Natural killer cell treated with Interleukin-12 subunit alpha and Interleukin-12 subunit beta and Interleukin-15 and Interleukin-18, amount 100 ng/mL, for 72 hours (primary cell): ENCODE measurements at regions not wholly inside any gene's neighbourhood (a gene's known extent, or its start where the extent isn't known, plus 50 kb on each side); places are given as distances from the start of the nearest gene placed in this dataset.

Experiments
- ATAC-seq, 2 donors: fragments of 150-1000 bp; cut with Tn5 transposase in 1 of 2; sonication (Bioruptor Pico), chemical (Tn5 transposase) in 1 of 2; 2 replicates each; pipeline ENCODE4 v1.10.0; 2021
- DNase-seq: peaks from one replicate; pipeline ENCODE4 v3.0.0; 2022; ENCODE audit warnings: low spot score
- H3K27ac Mint-ChIP-seq, 2 donors: 1 replicate in 1 of 2; 2 replicates in 1 of 2; pipeline ENCODE4 v1.8.0; 2022; ENCODE audit warnings: mixed read lengths in 2 of 2, mild to moderate bottlenecking in 1 of 2, moderate library complexity in 1 of 2
- H3K27me3 Mint-ChIP-seq, 2 donors: 1 replicate in 1 of 2; 2 replicates in 1 of 2; pipeline ENCODE4 v1.8.0; 2022; ENCODE audit warnings: mixed read lengths in 2 of 2
- H3K36me3 Mint-ChIP-seq: one replicate; pipeline ENCODE4 v1.8.0; 2022; ENCODE audit warnings: mixed read lengths
- H3K4me1 Mint-ChIP-seq, 2 donors: 1 replicate in 1 of 2; 2 replicates in 1 of 2; pipeline ENCODE4 v1.8.0; 2022; ENCODE audit warnings: low read depth in 2 of 2, mixed read lengths in 2 of 2, mild to moderate bottlenecking in 1 of 2
- H3K4me3 Mint-ChIP-seq: one replicate; pipeline ENCODE4 v1.8.0; 2022; ENCODE audit warnings: mixed read lengths
- H3K9me3 Mint-ChIP-seq: 2 replicates; pipeline ENCODE4 v1.8.0; 2022; ENCODE audit warnings: mixed read lengths

DNA sequence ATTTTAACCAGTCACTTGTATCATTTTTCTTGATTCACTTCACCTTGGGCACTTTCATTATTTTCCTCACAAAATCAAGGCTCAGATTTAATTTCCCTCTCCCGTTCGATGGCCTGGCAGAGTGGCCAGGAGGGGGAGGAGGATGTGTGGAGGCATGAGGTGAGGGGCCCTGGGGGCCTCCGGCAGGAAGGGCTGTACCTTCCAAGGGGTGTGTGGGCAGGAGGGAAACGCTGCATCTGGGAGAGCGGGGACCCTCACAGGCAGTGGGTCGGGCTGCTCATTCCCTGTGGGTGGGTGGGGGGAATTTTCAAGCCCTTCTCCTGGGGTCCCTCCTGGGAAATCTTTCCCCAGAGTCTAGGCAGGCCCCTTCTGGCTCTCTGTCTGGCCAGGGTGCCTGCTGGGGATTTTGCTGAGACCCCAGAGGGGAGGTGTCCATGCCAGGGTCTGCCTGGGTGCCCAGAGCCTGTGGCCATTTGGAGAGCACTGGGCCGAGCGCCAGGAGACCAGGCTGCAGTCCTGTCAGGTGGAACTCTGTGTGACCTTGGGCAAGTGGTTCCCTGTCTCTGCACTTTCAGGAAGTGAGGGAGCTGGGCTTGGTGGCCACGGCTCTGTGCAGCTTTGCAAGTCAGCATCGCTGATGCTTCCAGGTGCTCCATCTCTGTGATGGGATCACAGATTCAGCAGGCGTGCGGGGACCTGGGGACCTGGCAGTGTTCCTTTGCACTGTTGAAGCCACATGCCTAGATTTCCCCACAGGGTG lies 81.9 kb upstream of the C1orf174 start:
- DNase-seq (no peak), ATAC-seq (no peak)
- H3K36me3 Mint-ChIP-seq, result no peaks in the 10 kb centered on the region
- no peak overlapping the region for H3K27ac Mint-ChIP-seq
- H3K27me3 Mint-ChIP-seq, result peaks cover 7 to 13% of the 10 kb centered on the region in 2 donors
- H3K4me1 Mint-ChIP-seq, result no peaks in the 10 kb centered on the region
- H3K9me3 Mint-ChIP-seq, result no peaks in the 10 kb centered on the region
- no peak overlapping the region for H3K4me3 Mint-ChIP-seq

DNA sequence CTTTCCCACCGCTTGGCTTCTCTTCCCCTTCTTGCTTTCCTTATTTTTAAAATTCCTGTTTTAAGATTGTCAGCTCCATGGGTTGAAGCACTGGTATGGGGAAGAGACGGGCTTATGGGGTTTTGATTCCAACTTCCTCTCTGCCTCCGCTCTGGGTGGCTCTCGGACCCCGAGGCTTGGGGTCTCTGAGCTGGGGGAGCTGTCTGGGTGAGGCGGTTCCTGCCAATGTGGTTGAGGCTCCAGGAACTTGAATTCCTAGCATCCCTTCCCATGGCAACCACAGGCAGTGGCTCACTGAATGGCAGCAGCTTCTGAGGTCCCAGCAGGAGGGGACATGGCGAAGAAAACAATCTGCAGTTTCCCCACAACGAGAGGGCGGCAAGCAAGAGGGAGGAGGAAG lies 83.1 kb upstream of the C1orf174 start:
- Mint-ChIP-seq H3K9me3 (no peaks in the 10 kb centered on the region), H3K36me3 (no peaks in the 10 kb centered on the region), H3K4me3 (no peak overlapping the region), H3K4me1 (no peaks in the 10 kb centered on the region), H3K27me3 (peaks cover 7 to 13% of the 10 kb centered on the region in 2 donors), H3K27ac (no peak overlapping the region)
- ATAC-seq (no peak), DNase-seq (no peak)

DNA sequence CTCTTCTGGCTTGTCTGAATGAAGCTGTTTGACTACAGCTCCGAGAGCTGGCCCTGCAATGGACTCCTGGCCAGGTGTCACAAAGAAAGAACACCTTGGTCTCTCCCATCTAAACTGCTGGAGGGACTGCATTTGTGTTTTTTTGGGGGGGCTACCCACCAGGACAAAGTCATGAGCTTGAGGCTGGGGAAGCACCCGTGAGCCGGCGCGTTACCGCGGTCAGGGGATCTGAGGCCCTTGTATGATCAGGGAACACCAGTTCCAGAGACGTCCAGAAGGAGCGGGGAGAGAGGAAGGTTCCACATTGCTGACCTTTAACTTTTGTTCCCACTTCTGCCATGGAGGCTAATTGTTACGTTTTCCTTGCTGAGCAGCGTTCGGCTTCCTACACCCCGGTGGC lies 84.5 kb upstream of the C1orf174 start:
- no peak overlapping the region for H3K4me3 Mint-ChIP-seq

DNA sequence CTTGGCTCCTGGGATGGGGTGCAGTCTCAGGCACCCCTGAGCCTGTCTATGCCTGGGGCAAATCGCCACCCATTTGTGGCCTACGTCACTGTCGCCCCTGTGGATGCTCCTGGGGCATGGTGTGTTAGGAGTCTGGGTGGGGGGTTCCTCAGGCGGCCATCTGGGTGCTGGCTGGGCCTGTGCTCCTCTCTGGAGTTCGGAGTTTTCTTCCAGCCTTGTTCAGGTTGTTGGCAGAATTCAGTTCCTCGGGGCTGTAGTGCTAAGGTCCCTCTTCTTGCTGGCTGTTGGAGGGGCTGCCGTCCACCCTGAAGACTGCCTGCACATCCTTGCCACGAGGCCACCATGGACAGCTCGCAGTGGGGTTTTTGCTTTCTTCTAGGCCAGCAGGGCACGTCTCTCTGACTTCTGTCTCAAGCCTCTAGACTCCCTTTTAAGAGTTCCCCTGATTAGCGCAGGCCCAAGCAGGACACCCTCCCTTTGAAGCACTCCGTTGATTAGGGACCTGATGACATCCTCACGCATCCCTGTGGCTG lies 86.7 kb upstream of the C1orf174 start:
- Mint-ChIP-seq H3K9me3 (no peaks in the 10 kb centered on the region), H3K36me3 (no peaks in the 10 kb centered on the region), H3K27ac (no peak overlapping the region), H3K4me1 (no peaks in the 10 kb centered on the region), H3K27me3 (peaks cover 12 to 21% of the 10 kb centered on the region in 2 donors), H3K4me3 (no peak overlapping the region)
- ATAC-seq (peak; percentile 21 to 28), DNase-seq (no peak)

More for the DNA sequence above, 84.5 kb upstream of the C1orf174 start:
- ATAC-seq (no peak), DNase-seq (no peak)
- Mint-ChIP-seq H3K27ac (no peak overlapping the region), H3K4me1 (no peaks in the 10 kb centered on the region), H3K36me3 (no peaks in the 10 kb centered on the region), H3K9me3 (no peaks in the 10 kb centered on the region), H3K27me3 (peaks cover 11 to 18% of the 10 kb centered on the region in 2 donors)

DNA sequence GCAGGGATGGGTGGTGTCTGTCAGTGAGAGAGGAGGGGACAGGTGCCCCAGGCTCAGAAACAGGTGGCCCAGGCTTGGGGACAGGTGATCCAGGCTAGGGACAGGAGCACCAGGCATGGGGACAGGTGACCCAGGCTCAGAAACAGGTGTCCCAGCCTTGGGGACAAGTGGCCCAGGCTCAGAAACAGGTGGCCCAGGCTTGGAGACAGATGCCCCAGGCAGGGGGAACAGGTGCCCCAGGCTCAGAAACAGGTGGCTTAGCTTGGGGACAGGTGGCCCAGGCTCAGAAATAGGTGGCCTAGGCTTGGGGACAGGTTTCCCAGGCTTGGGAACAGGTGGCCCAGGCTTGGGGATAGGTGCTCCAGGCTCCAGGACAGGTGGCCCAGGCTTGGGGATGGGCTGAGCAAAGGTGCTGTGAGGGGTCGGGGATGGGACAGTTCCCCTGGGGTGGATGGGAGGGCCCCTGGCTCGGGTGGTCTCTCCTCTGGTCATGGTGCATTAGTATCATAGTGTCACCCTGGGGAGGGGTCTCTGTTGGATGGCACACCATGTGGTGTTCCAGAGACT lies 87.7 kb upstream of the C1orf174 start:
- DNase-seq, result no peak
- ATAC-seq, result peak; percentile 36 to 50
- peaks cover 13 to 24% of the 10 kb centered on the region in 2 donors for H3K27me3 Mint-ChIP-seq
- H3K36me3 Mint-ChIP-seq, result no peaks in the 10 kb centered on the region
- H3K4me3 Mint-ChIP-seq, result no peak overlapping the region
- no peak overlapping the region for H3K27ac Mint-ChIP-seq
- peaks cover 0 to 5% of the 10 kb centered on the region in 2 donors for H3K4me1 Mint-ChIP-seq
- peaks cover 4% of the 10 kb centered on the region for H3K9me3 Mint-ChIP-seq

DNA sequence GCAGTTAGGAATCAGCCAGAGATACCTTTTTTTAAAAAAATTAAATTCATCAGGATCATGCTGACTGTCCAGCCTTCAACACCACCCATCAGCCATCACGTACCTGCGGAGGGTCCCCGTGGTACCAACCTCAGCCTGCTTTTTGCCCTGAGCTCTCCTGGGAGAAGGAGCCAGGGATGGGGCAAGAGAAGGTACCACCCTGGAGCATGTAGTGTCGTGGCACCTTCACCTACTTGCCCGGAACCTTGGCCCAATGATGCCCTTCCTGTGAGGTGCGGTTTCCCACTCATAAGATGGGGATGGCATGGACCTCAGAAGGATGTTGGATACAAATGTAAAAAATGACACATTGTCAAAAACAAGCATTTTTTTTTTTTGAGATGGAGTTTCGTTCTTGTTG lies 88.4 kb upstream of the C1orf174 start:
- no peaks in the 10 kb centered on the region for H3K36me3 Mint-ChIP-seq
- peaks cover 4% of the 10 kb centered on the region for H3K9me3 Mint-ChIP-seq
- H3K4me1 Mint-ChIP-seq, result peaks cover 0 to 5% of the 10 kb centered on the region in 2 donors
- no peak overlapping the region for H3K4me3 Mint-ChIP-seq
- no peak for DNase-seq
- no peak for ATAC-seq
- peaks cover 9 to 17% of the 10 kb centered on the region in 2 donors for H3K27me3 Mint-ChIP-seq
- no peak overlapping the region for H3K27ac Mint-ChIP-seq

DNA sequence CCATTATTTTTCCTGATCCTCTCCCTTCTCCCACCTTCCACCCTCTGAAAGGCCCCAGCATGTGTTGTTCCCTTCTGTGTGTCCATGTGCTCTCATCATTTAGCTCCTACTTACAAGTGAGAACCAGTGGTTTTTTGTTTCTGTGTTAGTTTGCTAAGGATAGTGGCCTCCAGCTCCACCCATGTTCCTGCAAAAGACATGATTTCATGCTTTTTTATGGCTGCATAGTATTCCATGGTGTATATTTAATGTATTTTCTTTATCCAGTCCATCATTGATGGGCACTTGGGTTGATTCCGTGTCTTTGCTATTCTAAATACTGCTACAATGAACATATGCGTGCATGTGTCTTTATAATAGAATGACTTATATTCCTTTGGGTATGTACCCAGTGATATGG lies 89.4 kb upstream of the C1orf174 start:
- DNase-seq, result no peak
- H3K9me3 Mint-ChIP-seq, result peaks cover 4% of the 10 kb centered on the region
- no peak overlapping the region for H3K4me3 Mint-ChIP-seq
- H3K27me3 Mint-ChIP-seq, result peaks cover 9 to 15% of the 10 kb centered on the region in 2 donors
- peaks cover 0 to 5% of the 10 kb centered on the region in 2 donors for H3K4me1 Mint-ChIP-seq
- no peak for ATAC-seq
- H3K27ac Mint-ChIP-seq, result no peak overlapping the region
- H3K36me3 Mint-ChIP-seq, result no peaks in the 10 kb centered on the region

DNA sequence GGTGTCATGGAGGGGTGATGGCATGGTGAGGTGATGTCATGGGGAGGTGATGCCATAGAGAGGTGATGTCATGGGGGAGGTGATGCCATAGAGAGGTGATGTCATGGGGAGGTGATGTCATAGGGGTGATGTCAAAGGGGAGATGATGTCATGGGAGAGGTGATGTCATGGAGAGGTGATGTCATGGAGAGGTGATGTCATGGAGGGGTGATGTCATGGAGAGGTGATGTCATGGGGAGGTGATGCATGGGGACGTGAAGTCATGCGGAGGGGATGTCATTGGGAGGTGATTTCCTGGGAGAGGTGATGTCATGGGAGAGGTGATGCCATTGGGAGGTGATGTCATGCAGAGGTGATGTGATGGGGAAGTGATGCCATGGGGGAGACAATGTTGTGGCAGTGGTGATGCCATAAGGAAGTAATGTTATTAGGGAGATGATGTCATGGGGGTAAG lies 92.1 kb upstream of the C1orf174 start:
- H3K4me3 Mint-ChIP-seq, result no peak overlapping the region
- no peaks in the 10 kb centered on the region for H3K36me3 Mint-ChIP-seq

DNA sequence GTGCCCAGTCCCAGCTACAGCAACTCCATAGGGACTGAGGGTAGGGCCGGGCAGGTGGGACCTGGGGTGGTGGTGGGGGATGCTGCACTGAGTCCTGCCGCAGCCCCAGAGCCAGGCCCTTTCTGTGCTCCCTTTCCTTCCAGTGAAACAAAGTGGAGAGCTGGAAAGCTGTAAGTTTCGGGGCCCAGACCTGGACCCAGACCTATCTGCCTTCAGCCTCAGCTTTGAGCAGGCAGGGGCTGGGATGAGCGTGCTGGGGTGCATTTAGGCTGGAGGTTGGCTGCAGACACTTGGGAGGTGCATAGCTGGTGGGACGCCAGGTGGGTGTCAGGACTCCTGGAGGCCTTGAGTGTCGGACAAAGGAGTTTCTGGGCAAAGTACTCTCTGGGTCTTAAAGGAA lies 92.7 kb upstream of the C1orf174 start:
- Mint-ChIP-seq H3K27me3 (peaks cover 15 to 24% of the 10 kb centered on the region in 2 donors), H3K27ac (peak overlapping the region in 1 of 2 donors; percentile 33), H3K36me3 (no peaks in the 10 kb centered on the region), H3K4me1 (peaks cover 0 to 5% of the 10 kb centered on the region in 2 donors), H3K9me3 (peaks cover 4% of the 10 kb centered on the region), H3K4me3 (no peak overlapping the region)
- DNase-seq (no peak), ATAC-seq (no peak)

More for the DNA sequence above, 92.1 kb upstream of the C1orf174 start:
- ATAC-seq (no peak), DNase-seq (no peak)
- peak overlapping the region in 1 of 2 donors; percentile 33 for H3K27ac Mint-ChIP-seq
- H3K9me3 Mint-ChIP-seq, result peaks cover 4% of the 10 kb centered on the region
- H3K4me1 Mint-ChIP-seq, result peaks cover 0 to 5% of the 10 kb centered on the region in 2 donors
- peaks cover 15 to 21% of the 10 kb centered on the region in 2 donors for H3K27me3 Mint-ChIP-seq

DNA sequence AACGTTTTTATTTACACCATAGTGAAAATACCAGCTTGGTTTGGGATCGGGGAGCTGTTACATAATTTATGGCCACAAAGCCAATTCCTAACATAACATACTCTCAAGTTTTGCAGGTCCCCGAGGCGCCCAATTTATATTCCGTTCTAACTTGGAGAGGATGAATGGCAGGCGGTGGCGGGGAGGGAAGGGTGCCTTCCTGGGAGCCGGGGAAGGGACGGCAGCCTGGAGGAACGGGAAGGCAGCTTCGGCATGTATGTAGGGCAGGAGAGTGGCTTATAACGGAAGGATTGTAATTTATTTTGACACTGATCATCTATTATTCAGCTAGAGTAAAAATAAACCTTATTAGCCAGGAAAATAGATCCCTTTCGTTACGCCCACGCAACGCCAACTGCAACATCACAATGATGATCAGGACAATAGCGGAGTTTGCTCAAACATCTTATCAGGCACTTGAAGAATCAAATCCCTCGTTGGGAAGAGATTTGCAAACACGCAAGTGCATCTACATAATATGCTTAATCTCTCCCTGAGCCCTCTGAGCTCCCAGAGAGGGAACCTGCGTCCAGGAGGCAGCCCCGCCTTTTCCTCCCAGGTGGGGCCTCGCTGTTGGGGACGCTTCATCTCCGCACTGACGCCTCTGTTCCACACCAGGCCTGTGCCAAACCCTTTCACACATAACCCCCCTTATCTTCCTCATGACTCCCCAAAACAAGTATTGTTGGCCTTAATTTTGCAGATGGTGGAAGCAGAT lies 93.7 kb upstream of the C1orf174 start:
- Mint-ChIP-seq H3K36me3 (no peaks in the 10 kb centered on the region), H3K27ac (no peak overlapping the region), H3K9me3 (peaks cover 4% of the 10 kb centered on the region), H3K4me3 (no peak overlapping the region), H3K27me3 (peaks cover 19 to 31% of the 10 kb centered on the region in 2 donors), H3K4me1 (peaks cover 0 to 5% of the 10 kb centered on the region in 2 donors)
- ATAC-seq, result no peak
- DNase-seq, result no peak

DNA sequence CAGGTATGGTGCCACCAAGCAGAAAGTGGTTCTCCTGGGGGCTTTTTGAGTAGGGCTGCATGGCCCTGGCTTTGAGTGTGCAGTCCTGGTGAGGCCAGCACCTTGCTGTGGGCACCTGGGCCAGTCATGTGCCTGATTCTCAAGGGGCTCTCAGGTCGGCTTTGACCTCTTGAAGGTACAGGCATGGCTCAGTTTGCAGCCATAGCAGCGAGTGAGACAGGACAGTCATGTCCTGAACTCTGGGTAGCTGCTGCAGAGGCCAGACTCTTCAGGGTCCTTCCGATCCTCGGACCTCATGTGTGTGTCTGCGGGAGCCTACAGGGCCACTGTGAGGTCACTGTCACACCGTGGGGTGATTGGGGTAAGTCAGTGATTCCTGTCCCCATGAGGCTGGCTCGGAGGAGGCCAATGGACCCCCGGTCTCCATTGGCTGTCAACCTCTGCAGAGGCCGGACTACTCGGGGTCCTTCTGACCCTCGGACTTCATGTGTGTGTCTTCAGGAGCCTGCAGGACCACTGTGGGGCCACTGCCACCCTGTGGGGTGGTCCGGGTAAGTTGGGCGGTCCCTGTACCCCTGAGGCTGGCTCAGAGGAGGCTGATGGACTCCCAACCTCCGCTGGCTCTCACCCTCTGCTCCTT lies 95.2 kb upstream of the C1orf174 start:
- DNase-seq, result no peak
- H3K27me3 Mint-ChIP-seq, result peaks cover 14 to 25% of the 10 kb centered on the region in 2 donors
- no peak overlapping the region for H3K4me3 Mint-ChIP-seq
- no peak overlapping the region for H3K27ac Mint-ChIP-seq
- H3K4me1 Mint-ChIP-seq, result peaks cover 0 to 5% of the 10 kb centered on the region in 2 donors
- H3K36me3 Mint-ChIP-seq, result no peaks in the 10 kb centered on the region
- H3K9me3 Mint-ChIP-seq, result peaks cover 4% of the 10 kb centered on the region
- no peak for ATAC-seq

DNA sequence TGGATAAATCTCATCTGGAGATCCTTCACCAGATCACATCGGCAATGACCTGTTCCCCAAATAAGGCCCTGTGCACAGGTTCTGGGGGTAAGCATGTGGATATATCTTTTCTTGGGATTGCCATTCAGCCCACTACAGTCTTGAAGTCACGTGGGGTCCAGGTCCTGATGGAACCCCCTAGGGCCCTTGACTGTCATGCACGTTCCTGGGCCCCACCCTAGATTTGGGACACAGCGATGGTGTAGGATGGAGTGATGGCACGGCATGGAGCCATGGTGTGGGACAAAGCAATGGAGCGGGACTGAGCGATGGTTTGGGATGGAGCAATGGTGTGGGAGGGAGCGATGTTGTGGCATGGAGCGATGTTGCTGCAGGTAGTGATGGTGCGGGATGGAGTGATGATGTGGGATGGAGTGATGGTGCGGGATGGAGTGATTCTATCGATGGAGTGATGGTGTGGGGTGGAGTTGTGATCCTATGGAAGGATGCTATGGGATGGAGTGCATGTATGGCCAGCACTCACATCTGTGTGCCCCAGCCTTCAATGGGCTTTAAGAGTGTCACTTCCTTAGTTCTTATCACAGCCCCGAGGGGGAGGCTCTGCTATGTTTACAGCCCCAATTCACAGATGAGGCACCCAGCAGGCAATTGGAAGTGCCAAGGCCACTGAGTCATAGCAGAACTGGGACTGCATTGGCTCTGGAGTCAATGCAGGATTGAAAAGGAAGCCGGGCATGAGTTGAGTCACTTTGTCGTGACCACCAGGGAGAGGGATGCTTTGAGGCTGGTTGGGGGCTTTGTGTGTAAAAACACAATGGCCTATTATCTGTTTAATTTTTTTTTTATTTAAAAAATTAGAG lies 97.0 kb upstream of the C1orf174 start:
- Mint-ChIP-seq H3K27me3 (peaks cover 14 to 21% of the 10 kb centered on the region in 2 donors), H3K36me3 (no peaks in the 10 kb centered on the region), H3K27ac (no peak overlapping the region), H3K4me3 (no peak overlapping the region), H3K4me1 (peaks cover 0 to 4% of the 10 kb centered on the region in 2 donors), H3K9me3 (peaks cover 3% of the 10 kb centered on the region)
- no peak for DNase-seq
- ATAC-seq, result no peak

DNA sequence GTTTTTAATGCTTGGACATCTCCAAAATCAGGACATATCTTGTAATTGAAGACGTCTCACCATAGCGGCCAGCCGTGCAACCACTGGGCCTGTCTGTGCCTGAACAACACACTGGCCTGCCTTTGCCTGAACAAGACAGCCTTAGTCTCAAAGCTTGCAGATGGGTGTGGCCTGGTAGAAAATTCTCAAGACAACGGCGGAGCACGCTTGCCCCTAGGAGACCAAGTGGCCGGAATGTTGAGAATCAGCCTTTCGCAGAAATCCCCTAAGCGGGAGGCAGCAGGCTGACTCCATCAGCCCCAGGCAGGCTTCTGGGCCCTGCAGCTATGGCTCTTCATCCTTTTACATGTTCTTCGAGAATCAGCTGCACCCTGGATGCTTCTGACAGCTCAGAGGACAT lies 98.0 kb upstream of the C1orf174 start:
- no peaks in the 10 kb centered on the region for H3K4me1 Mint-ChIP-seq
- H3K4me3 Mint-ChIP-seq, result no peak overlapping the region
- ATAC-seq, result no peak
- no peak for DNase-seq
- no peak overlapping the region for H3K27ac Mint-ChIP-seq
- H3K27me3 Mint-ChIP-seq, result peaks cover 10 to 16% of the 10 kb centered on the region in 2 donors
- H3K9me3 Mint-ChIP-seq, result no peaks in the 10 kb centered on the region
- no peaks in the 10 kb centered on the region for H3K36me3 Mint-ChIP-seq
